Activated naive CD4-positive, alpha-beta T cell treated with anti-CD3 and anti-CD28 coated beads for 36 hours (primary cell): ENCODE measurements at regions not wholly inside any gene's neighbourhood (a gene's known extent, or its start where the extent isn't known, plus 50 kb on each side); places are given as distances from the start of the nearest gene placed in this dataset.

Source experiments
- CTCF ChIA-PET: fragments of 350-600 bp; sonication (Branson Sonifier 250); formaldehyde crosslinking; loops from one replicate; lab custom pipeline; 2021; ENCODE audit warnings: antibody characterized with exemption; lab: Charles Lee
- DNase-seq: peaks from one replicate; pipeline ENCODE4 v3.0.0-alpha.2; 2020
- H3K27ac Mint-ChIP-seq: one replicate; pipeline ENCODE4 v1.8.0; 2021; ENCODE audit warnings: mild to moderate bottlenecking, mixed read lengths
- H3K27me3 Mint-ChIP-seq: one replicate; pipeline ENCODE4 v1.8.0; 2021; ENCODE audit warnings: low read depth, mixed read lengths
- H3K36me3 Mint-ChIP-seq: one replicate; pipeline ENCODE4 v1.8.0; 2021; ENCODE audit warnings: low read depth, mixed read lengths
- H3K4me1 Mint-ChIP-seq: one replicate; pipeline ENCODE4 v1.8.0; 2021; ENCODE audit warnings: low read depth, mixed read lengths
- H3K4me3 Mint-ChIP-seq: one replicate; pipeline ENCODE4 v1.8.0; 2021; ENCODE audit warnings: mild to moderate bottlenecking, moderate library complexity, mixed read lengths
- H3K9me3 Mint-ChIP-seq: one replicate; pipeline ENCODE4 v1.8.0; 2021; ENCODE audit warnings: mixed read lengths
- intact Hi-C: fragments of 100-400 bp; cut with micrococcal nuclease; formaldehyde crosslinking; loops from one replicate; pipeline ENCODE4 v1.15.1; 2023

- no peaks in the 10 kb centered on the region for H3K4me1 Mint-ChIP-seq
Measured at GRCh38 chr1:106780806-106781569, 275.5 kb upstream of the PRMT6 start.

DNA sequence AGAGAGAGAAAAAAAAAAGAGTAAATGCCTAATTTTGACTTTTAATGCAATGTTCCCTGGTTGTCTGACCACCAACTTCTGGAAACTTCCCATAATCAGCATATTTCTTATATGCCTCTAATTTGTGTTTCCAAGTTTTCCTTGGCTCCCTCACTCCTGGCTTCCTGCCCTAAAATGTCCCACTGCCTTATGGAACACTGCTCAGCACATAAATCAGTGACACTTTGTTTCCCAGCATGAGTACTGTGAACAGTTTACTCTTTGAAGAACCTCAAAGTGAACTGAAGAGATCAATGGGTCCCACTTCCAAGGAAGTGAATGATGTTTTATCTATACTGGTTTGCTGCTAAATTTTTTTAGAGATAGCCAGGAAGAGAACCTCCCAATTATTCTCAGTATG, 271.3 kb upstream of the PRMT6 start:
- H3K4me3 Mint-ChIP-seq, result no peak overlapping the region
- intact Hi-C loops, result no loop called here
- no peaks in the 10 kb centered on the region for H3K36me3 Mint-ChIP-seq
- H3K27me3 Mint-ChIP-seq, result no peaks in the 10 kb centered on the region
- CTCF ChIA-PET, result no interaction called here
- no peak for DNase-seq
- no peak overlapping the region for H3K27ac Mint-ChIP-seq
- H3K9me3 Mint-ChIP-seq, result peaks cover 3% of the 10 kb centered on the region
- H3K4me1 Mint-ChIP-seq, result no peaks in the 10 kb centered on the region

More at GRCh38 chr1:106780806-106781569, 275.5 kb upstream of the PRMT6 start:
- CTCF ChIA-PET, result no interaction called here
- no peak for DNase-seq
- no peak overlapping the region for H3K4me3 Mint-ChIP-seq
- H3K36me3 Mint-ChIP-seq, result no peaks in the 10 kb centered on the region
- no peak overlapping the region for H3K27ac Mint-ChIP-seq
- intact Hi-C loops, result no loop called here
- H3K9me3 Mint-ChIP-seq, result peaks cover 9% of the 10 kb centered on the region
- no peaks in the 10 kb centered on the region for H3K27me3 Mint-ChIP-seq

DNA sequence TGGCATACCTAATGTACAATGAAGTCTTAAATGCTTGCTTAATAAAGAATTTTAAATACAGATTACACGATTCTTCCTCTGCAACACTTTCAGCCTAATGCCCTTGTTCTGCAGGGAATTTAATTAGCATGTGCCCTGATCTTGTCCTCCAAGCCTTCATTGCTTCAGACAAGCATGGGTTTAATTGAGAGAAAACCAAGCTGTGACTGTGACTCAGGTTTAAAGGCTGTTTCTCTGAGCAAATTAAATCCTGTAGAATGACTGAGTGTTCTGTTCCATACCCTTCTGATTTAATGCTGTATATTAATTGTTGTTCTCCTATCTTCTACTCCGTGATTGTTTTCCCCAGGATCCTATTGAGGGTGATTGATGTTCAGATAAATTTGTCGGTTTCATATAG, 269.0 kb upstream of the PRMT6 start:
- no peaks in the 10 kb centered on the region for H3K36me3 Mint-ChIP-seq
- H3K9me3 Mint-ChIP-seq, result no peaks in the 10 kb centered on the region
- no peaks in the 10 kb centered on the region for H3K4me1 Mint-ChIP-seq

GRCh38 chr1:106789686-106790085, 266.8 kb upstream of the PRMT6 start:
- H3K4me3 Mint-ChIP-seq, result no peak overlapping the region
- no peaks in the 10 kb centered on the region for H3K4me1 Mint-ChIP-seq
- CTCF ChIA-PET, result interaction anchor here (0.7 kb wide), 1 partner anchor 356 kb away, joined by 3 read pairs; no protein-coding TSS in a partner anchor
- H3K9me3 Mint-ChIP-seq, result no peaks in the 10 kb centered on the region
- H3K36me3 Mint-ChIP-seq, result no peaks in the 10 kb centered on the region
- no peak overlapping the region for H3K27ac Mint-ChIP-seq
- intact Hi-C loops, result no loop called here
- no peaks in the 10 kb centered on the region for H3K27me3 Mint-ChIP-seq
- DNase-seq, result no peak

More for the DNA sequence above, 269.0 kb upstream of the PRMT6 start:
- Mint-ChIP-seq H3K27me3 (no peaks in the 10 kb centered on the region), H3K4me3 (no peak overlapping the region), H3K27ac (no peak overlapping the region)
- intact Hi-C loops, result no loop called here
- CTCF ChIA-PET, result no interaction called here
- no peak for DNase-seq

DNA sequence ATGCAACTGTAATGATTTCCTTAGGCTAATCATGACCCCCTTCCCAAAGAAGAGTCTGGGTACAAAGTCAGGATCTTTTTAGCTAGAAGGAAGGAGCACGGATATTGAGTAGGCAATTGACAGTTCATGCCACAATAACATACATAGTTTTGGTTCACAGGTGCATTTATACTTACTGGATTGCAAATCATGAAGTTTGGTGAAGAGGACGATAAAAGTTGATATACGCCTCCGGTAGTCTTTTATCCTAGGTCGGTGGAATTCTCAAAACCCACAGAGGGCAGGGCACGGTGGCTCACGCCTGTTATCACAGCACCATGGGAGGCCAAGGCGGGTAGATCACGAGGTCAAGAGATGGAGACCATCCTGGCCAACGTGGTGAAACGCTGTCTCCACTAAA, 265.4 kb upstream of the PRMT6 start:
- no peaks in the 10 kb centered on the region for H3K27me3 Mint-ChIP-seq
- CTCF ChIA-PET, result no interaction called here
- H3K27ac Mint-ChIP-seq, result no peak overlapping the region
- no peaks in the 10 kb centered on the region for H3K9me3 Mint-ChIP-seq
- no peaks in the 10 kb centered on the region for H3K36me3 Mint-ChIP-seq
- intact Hi-C loops, result no loop called here
- H3K4me3 Mint-ChIP-seq, result no peak overlapping the region
- DNase-seq, result no peak
- H3K4me1 Mint-ChIP-seq, result no peaks in the 10 kb centered on the region

DNA sequence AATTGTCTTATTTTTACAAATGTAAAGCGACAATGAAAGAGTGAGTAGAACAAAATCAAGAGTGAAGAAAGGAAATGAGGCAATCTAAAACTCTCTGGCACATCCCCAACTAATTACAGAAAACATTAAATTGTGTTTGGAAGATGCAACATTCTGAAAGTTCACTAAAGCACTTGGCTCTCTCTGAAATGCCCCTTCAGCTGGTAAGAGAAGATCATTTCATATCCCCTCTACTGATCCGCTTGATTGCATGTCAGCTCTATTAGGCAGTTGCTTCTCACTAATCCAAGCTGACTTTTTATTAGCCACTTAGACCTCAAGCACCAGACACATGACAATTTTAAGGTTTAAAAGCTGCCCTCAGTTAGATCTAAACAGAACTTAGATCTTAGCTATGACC, 262.8 kb upstream of the PRMT6 start:
- DNase-seq, result no peak
- CTCF ChIA-PET, result no interaction called here

GRCh38 chr1:106798991-106799390, 257.5 kb upstream of the PRMT6 start:
- no peaks in the 10 kb centered on the region for H3K27me3 Mint-ChIP-seq
- DNase-seq, result no peak
- H3K36me3 Mint-ChIP-seq, result no peaks in the 10 kb centered on the region
- peaks cover 4% of the 10 kb centered on the region for H3K9me3 Mint-ChIP-seq
- H3K4me1 Mint-ChIP-seq, result no peaks in the 10 kb centered on the region
- intact Hi-C loops, result no loop called here
- no peak overlapping the region for H3K27ac Mint-ChIP-seq
- CTCF ChIA-PET, result no interaction called here
- H3K4me3 Mint-ChIP-seq, result no peak overlapping the region

More for the DNA sequence above, 262.8 kb upstream of the PRMT6 start:
- H3K4me1 Mint-ChIP-seq, result no peaks in the 10 kb centered on the region
- intact Hi-C loops, result no loop called here
- H3K4me3 Mint-ChIP-seq, result no peak overlapping the region
- H3K27me3 Mint-ChIP-seq, result no peaks in the 10 kb centered on the region
- H3K27ac Mint-ChIP-seq, result no peak overlapping the region
- H3K9me3 Mint-ChIP-seq, result no peaks in the 10 kb centered on the region
- H3K36me3 Mint-ChIP-seq, result no peaks in the 10 kb centered on the region

GRCh38 chr1:106802181-106802580, 254.3 kb upstream of the PRMT6 start:
- H3K4me1 Mint-ChIP-seq, result no peaks in the 10 kb centered on the region
- intact Hi-C loops, result no loop called here
- no peaks in the 10 kb centered on the region for H3K36me3 Mint-ChIP-seq
- H3K27me3 Mint-ChIP-seq, result no peaks in the 10 kb centered on the region
- H3K27ac Mint-ChIP-seq, result no peak overlapping the region
- DNase-seq, result no peak
- peaks cover 4% of the 10 kb centered on the region for H3K9me3 Mint-ChIP-seq
- CTCF ChIA-PET, result interaction anchor here (0.6 kb wide), 1 partner anchor 744 kb away, joined by 4 read pairs; no protein-coding TSS in a partner anchor
- H3K4me3 Mint-ChIP-seq, result no peak overlapping the region

GRCh38 chr1:106814418-106814817, 242.1 kb upstream of the PRMT6 start:
- CTCF ChIA-PET, result no interaction called here
- Mint-ChIP-seq H3K36me3 (no peaks in the 10 kb centered on the region), H3K9me3 (peaks cover 12% of the 10 kb centered on the region), H3K4me1 (no peaks in the 10 kb centered on the region), H3K4me3 (no peak overlapping the region), H3K27me3 (no peaks in the 10 kb centered on the region), H3K27ac (no peak overlapping the region)
- intact Hi-C loops, result no loop called here
- no peak for DNase-seq

DNA sequence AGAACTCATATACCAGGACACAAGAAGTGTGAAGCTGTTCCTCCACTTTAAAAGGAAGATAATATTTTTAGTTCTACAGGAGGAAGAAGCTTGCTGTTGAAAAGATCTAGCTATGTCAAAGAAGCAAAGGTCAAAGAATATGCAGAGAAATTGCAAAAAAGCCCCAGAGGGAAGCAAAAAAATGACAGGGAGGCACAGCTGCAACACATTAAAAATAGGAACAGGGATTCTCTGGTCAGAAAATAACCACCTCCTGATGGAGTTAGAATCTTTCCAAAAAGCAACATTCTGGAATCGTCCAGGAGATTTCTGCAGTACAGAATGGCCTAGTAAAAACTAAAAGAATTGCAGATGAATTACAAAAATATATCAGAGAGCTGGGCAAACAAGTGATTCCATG, 238.9 kb upstream of the PRMT6 start:
- Mint-ChIP-seq H3K4me3 (no peak overlapping the region), H3K27ac (no peak overlapping the region)

DNA sequence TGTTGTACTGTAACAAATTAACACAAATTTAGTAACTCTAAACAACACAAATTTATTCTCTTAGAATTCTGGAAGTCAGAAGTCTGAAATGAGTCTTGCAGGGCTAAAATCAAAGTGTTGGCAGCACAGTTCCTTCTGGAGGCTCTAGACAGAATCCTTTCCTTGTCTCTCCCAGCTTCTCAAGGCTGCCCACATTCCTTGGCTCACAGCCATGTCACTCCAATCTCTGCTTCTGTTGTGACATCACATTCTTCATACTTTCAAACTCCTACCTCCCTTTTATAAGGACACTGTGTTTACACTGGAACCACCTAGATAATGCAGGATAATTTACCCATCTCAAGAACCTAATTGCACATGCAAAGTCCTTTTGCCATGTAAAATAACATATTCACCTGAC, 225.0 kb upstream of the PRMT6 start:
- Mint-ChIP-seq H3K4me1 (no peaks in the 10 kb centered on the region), H3K27ac (no peak overlapping the region), H3K9me3 (peaks cover 4% of the 10 kb centered on the region), H3K27me3 (no peaks in the 10 kb centered on the region), H3K4me3 (no peak overlapping the region), H3K36me3 (no peaks in the 10 kb centered on the region)
- DNase-seq, result no peak
- intact Hi-C loops, result no loop called here
- CTCF ChIA-PET, result no interaction called here

More for the DNA sequence above, 238.9 kb upstream of the PRMT6 start:
- Mint-ChIP-seq H3K9me3 (peaks cover 3% of the 10 kb centered on the region), H3K27me3 (no peaks in the 10 kb centered on the region), H3K4me1 (no peaks in the 10 kb centered on the region), H3K36me3 (no peaks in the 10 kb centered on the region)
- CTCF ChIA-PET, result interaction anchor here (0.9 kb wide), 1 partner anchor 9 kb away, joined by 4 read pairs; no protein-coding TSS in a partner anchor
- intact Hi-C loops, result no loop called here
- DNase-seq, result no peak

- DNase-seq, result no peak
- H3K4me1 Mint-ChIP-seq, result no peaks in the 10 kb centered on the region
- CTCF ChIA-PET, result no interaction called here
- intact Hi-C loops, result no loop called here
- H3K27me3 Mint-ChIP-seq, result no peaks in the 10 kb centered on the region
- H3K9me3 Mint-ChIP-seq, result no peaks in the 10 kb centered on the region
- H3K27ac Mint-ChIP-seq, result no peak overlapping the region
- no peak overlapping the region for H3K4me3 Mint-ChIP-seq
- H3K36me3 Mint-ChIP-seq, result no peaks in the 10 kb centered on the region
Measured at GRCh38 chr1:106836708-106837107, 219.8 kb upstream of the PRMT6 start.

DNA sequence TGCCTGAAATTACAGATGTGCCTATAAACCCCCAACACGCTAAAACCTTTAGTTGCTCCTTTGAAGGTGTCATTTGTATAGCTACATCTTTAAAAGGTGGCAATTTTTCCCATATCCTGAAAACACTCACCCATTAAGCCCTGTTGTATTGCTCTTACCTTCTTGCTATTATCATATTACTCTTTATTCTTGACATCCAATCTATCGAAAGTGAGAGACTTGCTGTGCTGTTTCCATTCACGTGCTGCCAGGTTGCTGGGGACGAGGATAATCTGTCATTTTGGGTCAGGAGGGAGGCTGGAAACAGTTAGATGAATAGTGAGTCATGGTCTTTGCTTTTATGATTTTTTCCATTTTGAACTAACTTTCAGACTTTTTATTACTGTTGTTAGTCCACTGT, 213.0 kb upstream of the PRMT6 start:
- no peak overlapping the region for H3K27ac Mint-ChIP-seq
- no peak overlapping the region for H3K4me3 Mint-ChIP-seq
- intact Hi-C loops, result no loop called here
- no peaks in the 10 kb centered on the region for H3K4me1 Mint-ChIP-seq
- H3K36me3 Mint-ChIP-seq, result no peaks in the 10 kb centered on the region
- CTCF ChIA-PET, result no interaction called here
- DNase-seq, result no peak
- H3K27me3 Mint-ChIP-seq, result no peaks in the 10 kb centered on the region
- H3K9me3 Mint-ChIP-seq, result no peaks in the 10 kb centered on the region
